GM21423 (cell line): ENCODE measurements at regions not wholly inside any gene's neighbourhood (a gene's known extent, or its start where the extent isn't known, plus 50 kb on each side); places are given as distances from the start of the nearest gene placed in this dataset.
"Not testable (repeated sequence)": the region's sequence is repeated elsewhere in the genome, so short reads cannot be mapped to it uniquely, and the experiment has no call there.

Experiments used
- ATAC-seq: cut with Tn5 transposase; IDR thresholded peaks from one replicate; pipeline ENCODE4 v1.9.1; 2021; ENCODE audit warnings: mild to moderate bottlenecking, moderate library complexity; ENCODE audit not compliant: unreplicated experiment

DNA sequence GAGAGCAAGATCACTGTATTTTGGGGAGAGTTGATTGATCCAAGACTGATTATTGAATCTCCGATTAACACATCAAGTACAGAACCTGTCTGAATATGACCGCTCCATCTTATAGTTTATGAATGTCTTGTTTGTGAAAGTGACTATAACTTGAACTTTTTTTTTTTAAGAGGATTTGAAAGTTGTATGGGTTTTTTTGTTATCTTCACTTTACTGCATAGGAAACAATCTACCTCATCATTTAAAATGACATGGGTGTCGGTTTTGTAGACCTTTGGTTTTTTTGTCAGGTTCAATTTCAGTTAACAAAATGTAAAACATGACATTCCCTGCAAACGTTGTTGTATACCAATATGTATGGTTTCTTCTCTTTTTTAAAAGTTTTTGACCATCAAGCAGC lies 103.0 kb upstream of the NUDT6 start:
- ATAC-seq, result no peak

DNA sequence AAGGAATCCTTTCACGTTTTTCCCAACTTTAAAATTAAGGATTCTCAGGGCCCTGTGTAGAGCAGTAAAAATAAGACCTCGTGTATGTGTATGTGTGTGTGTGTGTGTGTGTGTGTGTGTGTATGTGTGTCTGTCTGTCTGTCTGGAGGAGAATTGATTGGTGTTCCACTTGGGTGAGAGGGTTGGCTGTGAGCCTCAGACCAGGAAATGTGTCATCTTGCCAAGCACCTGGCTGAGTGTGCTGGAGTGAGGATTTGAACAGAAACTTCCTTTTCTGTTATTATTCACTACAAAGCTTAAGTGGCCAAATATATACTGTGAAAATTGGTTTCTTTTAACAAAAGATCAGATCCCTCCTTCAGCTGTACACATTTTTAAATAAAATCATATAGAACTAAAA lies 103.6 kb upstream of the NUDT6 start:
- not testable (repeated sequence) for ATAC-seq

DNA sequence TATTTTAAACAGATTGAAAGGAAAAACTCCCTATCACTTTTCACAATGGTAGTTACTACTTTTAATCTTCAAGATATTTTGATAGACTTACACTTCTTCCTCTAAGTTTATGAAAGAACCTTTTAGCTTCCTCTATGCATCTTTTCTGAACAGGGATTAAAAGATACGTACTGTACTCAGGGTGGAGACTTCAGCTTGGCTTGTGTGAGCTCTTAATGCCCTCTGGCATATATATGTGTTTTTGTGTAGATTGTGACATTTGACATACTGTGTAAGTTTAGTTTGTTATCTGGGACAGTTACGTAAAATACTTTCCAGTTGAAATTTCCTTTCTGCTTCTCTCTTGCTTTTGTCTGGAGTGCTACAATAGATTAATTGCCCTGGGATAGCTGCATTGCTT lies 109.3 kb upstream of the NUDT6 start:
- ATAC-seq, result no peak

DNA sequence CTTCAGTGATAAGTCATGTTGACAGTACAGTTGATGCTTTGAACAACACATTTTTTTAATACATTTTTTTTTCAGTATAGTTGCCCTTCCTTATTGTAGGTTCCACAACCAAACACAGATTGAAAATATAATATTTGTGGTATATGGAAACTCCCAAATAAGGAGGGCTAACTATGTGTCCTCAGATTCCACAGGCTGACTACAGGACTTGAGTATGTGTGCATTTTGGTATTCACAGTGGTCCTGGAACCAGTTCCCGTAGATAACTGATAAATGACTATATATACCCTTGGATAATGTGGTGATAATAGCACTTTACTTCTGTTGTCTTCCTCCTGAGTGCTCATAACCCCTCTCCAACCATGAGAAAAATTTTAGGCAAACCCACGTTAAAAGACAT lies 111.6 kb upstream of the NUDT6 start:
- no peak for ATAC-seq

DNA sequence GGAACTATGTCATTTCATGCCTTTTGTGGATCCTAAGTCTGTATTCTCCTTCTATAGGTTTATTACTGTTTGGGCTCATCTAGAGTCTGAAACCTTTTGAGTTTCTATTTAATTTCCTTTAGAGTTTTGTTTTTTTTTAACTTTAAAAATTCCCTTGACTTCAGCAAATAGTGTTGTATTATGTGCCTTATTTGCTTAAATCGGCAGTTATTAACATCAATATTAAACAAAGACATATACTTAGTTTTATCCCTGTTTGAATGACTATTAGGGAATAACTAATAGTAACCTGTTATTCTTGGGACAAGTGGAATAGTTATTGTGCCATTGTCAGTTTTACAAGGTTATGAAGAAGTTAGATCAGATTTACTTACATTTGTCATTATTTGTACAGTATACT lies 112.8 kb upstream of the NUDT6 start:
- ATAC-seq, result no peak

DNA sequence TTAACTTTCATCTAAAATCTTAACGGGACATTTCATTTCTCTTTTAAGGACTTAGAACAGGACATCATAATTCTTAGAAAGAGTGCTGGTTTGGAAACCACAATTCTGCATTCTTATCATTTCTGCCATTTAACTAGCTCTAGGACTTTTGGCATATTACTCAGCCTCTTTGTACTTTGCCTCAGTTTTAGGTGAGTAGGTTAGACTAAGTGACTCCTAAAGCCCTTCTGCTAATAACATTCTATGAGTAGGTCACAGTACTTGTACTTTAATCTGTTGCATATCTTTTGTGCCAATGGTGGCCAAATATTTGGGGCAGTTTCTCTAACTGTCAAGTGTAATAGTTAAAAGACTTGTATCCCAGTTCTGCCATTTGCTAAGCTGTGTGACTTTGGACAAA lies 115.4 kb upstream of the NUDT6 start:
- no peak for ATAC-seq

DNA sequence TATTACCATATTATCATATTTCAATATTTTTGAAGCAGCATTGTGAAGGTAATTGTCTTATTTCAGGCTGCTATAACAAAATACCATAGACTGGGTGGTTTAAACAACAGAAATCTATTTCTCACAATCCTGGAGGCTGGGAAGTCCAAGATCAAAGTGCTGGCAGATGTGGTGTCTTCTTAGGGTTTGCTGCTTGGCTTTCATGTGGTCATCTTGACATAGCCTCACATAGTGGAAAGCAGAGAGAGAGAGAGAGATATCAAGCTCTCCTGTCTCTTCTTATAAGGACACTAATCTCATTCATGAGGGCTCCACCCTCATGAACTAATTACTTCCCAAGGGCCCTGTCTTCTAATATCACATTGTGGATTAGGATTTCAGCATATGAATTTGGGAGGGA lies 119.7 kb upstream of the NUDT6 start:
- ATAC-seq, result no peak

DNA sequence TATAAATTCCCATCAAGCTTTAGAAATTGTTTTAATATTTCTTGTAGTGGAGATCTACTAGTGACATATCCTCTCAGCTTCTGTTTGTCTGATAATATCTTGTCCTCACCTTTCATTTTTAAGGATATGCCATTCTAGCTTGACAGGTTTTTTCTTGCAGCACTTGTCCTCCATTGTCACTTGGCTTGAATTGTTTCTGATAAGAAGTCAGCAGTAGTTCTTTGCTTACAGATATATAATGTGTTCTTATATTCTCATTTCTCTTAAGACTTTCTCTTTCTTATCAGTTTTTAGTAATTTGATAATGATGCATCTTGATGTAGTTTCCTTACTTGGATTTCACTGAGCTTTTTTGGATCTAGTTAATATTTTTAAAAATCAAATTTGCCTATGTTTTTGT lies 120.6 kb upstream of the NUDT6 start:
- no peak for ATAC-seq

DNA sequence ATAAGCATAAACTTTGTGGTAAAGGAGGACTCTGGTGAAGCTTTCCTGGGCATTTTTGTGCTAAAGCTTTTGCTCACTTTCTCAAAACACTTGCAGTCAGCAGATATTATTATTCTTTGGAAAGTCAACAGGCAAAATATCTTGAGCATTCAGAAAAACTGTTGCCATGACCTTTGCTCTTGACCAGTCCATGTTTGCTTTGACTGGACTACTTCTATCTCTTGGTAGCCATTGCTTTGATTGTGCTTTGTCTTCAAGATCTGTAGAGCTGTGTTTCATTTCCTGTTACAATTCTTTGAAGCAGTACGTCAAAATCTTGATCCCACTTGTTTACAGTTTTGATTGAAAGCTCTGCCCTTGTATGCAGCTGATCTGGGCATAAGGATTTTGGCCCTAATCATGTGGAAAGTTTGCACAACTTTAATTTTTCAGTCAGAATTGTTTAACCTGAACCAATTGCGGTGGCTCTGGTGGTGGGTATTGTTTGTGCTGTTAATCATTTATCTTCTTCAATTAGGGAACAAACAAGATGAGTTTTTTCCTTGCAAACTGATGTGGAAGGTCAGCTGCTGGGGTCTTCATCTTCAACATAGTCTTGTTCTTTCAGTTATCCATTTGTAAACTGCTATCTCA lies 121.5 kb upstream of the NUDT6 start:
- ATAC-seq, result no peak

DNA sequence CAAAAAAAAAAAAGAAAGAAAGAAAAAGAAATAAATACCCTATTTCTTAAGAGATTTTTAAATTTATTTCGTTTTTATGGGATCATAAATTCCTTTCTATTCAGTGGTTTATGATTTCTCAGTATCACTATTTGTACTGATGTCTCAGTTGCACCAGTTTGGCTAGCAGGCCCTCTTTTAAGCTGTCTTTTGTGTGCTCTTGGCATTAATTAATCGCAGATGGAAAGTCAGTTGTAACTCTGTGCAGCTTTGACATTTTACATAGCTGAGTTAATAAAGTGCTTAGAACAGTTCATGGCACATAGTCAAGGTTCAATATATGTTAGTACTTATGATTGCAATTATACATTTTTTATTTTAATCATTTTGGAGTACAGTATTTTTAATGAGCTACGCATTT lies 123.7 kb upstream of the NUDT6 start:
- ATAC-seq, result no peak

DNA sequence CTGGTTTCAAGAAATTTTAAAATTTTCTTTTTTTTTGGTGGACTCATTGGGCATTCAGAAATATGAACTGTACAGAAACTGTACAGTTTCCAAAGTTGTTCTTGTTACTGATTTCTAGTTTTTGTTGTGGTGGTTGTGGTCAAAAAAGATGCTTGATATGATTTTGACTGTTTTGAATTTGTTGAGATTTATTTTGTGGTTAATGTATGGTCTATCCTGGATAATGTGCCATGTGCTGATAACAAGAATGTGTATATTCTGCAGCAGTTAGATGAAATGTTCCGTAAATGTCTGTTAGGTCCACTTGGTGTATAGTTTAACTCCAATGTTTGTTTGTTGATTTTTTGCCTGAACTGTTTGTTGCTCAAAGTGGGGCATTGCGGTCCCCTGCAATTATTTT lies 127.6 kb upstream of the NUDT6 start:
- no peak for ATAC-seq

DNA sequence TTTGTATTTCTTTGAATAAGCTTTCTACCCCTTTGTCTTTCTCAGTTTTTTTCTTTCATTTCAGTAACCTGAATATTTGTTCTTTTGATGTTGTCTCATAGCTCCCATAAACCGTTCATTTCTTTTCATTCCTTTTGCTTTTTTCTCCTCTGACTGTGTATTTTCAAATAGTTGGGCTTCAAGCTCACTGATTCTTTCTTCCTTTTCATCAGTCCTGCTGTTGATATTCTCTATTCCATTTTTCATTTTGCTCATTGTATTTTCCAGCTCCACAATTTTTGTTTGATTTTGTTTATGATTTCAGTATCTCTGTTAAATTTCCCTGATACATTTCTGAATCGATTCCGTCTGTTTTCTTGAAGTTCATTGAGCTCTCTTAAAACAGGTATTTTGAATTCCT lies 129.6 kb upstream of the NUDT6 start:
- ATAC-seq, result no peak

DNA sequence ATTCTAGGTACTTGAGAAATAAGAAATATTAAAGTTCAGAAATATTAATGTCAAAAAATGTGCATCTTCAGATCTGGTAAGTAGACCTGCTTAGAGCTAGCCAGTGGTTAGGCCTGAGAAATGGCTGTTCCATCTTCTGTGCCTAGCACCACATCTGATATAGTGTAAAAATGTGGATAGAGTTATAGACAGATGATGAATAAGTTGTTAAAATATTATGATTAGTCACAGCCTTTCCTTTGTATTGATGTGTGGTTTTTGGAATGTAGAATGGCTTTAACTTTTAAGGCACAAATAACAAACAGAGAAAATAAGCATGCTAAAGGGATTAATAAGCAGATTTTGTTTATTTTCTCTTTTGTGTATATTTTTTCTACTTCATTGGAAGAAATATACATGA lies 133.5 kb upstream of the NUDT6 start:
- ATAC-seq, result no peak

DNA sequence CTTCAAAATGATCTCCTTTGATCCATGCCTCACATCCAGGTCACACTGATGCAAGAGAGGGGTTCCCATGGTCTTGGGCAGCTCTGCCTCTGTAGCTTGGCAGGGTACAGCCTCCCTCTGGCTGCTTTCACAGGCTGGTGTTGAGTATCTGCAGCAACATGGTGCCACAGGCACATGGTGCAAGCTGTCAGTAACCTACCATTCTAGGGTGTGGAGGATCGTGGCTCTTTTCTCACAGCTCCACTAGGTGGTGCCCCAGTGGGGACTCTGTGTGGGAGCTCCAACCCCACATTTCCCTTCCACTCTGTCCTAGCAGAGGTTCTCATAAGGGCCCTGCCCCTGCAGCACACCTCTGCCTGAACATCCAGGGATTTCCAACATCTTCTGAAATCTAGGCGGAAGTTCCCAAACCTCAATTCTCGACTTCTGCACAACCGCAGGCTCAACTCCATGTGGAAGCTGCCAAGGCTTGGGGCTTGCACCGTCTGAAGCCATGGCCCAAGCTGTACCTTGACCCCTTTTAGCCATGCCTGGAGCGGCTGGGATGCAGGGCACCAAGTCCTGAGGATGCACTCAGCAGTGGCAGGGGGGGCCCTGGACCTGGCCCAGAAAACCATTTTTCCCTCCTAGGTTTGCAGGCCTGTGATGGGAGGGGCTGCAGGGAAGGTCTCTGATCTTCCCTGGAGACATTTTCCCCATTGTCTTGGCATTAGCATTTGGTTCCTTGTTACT lies 137.8 kb upstream of the NUDT6 start:
- no peak for ATAC-seq

DNA sequence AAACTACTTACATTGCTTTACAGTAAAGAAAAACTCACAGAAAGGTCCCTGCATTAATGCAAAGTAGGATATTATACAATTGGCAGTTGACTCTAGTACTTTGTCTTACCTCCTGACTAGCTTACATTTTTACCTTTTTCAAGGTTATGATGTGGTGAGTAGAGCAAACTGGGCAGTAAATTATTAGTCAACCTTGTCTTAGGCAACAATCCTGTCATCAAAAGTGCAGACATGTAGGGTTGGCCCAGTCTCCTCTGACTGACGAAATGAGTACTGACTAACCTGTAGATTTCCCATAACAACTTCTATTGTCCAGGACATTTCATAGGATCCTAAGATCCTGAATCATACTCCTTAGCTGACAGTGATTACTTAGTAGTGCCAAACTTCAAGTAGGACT lies 142.0 kb upstream of the NUDT6 start:
- no peak for ATAC-seq

DNA sequence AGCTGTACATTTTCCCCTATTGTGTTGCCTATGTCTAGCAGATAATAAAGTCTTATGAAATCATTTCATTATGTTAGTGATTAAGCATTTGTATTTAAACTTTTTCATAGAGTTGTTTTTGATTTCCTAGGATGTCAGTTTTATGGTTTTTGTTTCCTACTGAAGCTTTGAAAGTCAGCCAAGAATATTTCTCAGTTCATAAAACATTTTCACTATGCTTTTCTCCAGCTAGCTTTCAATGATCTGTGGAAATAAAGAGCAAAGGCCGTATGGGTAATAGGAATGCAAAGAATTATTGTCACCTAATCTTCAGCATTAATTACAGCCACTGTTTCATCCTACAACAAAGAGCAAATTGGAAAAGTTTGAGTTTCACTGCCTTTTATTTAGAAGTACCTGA lies 145.7 kb upstream of the NUDT6 start:
- ATAC-seq, result no peak

DNA sequence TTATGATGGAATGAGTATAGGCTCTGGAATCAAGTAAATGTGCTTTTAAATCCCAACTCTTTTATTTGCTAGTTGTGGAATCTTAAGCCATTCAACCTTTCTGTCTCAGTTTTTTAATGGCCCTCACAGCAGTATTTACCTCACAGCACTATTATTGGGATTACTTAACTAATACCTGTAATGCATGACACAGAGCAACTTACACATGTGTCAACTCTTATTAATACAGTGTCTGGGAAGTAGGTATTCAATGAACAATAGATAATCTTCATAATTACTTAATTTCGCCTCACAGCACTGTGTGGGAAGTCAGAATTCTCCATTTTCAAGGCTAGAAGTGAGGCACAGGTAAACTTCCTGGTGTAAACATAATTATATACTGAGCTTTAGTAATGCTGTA lies 149.7 kb upstream of the NUDT6 start:
- ATAC-seq, result no peak

DNA sequence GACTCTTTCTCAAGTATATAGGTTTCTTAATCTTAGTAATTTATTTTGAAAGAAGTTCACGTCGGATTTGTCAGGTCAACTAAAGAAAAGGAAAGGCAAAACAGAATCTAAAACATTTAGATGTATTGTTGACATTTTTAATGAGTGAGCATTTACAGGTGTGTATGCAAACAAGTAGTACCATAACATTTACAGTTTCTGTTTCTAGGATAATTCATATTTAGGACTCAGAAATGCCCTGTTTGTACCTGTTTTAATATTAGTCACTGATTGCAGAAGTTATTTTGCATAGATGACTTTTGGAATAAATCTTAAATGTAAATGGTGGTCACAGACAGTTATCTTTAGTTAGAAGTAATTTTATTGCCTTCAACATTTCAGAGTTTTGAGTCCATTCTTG lies 151.3 kb upstream of the NUDT6 start:
- no peak for ATAC-seq

DNA sequence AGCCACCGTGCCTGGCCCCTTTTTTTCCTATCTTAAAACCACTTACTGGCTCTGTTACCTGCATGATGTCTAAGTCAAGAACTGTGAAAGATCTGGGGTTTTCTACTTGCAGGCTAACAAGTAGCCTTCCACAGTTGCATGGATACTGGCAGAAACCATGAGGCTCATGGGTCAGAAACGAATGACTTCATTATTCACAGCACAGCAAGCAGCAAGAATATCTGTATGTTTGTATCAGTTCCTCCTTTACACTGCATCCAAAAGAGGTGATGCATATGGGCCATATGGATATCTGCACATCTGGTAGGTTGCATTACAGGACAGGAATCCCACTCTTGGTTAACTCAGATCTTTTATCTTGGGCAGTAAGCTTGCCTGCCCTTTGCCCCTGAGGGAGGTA lies 154.9 kb upstream of the NUDT6 start:
- ATAC-seq, result no peak

DNA sequence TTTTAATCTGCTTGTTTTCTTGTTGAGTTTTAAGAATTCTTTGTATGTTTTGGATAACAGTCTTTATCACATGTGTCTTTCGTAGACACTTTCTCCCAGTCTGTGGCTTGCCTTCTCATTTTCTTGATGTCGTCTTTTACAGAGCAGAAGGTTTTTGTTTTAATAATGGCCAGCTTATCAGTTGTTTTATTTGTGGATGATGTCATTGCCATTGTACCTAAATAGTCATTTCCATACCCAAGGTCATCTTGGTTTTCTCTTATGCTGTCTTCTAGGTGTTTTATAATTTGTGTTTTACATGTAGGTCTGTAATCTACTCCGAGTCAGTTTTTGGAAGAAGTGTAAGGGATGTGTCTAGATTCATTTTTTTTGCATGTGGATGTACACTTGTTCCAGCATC lies 159.6 kb upstream of the NUDT6 start:
- ATAC-seq, result no peak

DNA sequence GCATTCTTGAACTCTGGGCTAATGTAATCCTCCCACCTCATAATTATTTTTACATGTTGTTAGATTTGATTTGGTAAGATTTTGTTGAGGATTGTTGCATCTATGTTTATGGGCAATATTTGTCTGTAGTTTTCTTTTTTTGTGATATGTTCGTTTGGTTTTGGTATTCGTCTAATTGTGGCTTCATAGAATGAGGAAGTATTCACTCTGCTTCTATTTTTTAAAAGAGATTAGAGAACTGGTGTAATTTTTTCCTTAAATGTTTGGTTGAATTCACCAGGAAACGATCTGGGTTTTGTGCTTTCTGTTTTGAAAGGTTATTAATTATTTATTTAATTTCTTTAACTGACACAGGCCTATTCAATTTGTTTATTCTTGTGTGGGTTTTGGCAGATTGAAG lies 161.2 kb upstream of the NUDT6 start:
- ATAC-seq, result no peak

DNA sequence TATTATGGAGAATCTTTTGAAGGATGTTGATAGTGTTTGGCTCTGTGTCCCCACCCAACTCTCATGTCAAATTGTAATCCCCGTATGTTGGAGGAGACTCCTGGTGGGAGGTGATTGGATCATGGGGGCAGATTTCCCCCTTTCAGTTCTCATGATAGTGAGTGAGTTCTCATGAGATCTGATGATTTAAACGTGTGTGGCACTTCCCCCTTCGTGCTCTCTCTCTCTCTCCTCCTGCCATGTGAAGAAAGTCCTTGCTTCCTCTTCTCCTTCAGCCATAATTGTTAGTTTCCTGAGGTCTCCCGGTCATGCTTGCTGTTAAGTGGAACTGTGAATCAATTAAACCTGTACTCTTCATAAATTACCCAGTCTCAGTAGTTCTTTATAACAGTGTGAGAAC lies 166.1 kb upstream of the NUDT6 start:
- ATAC-seq, result no peak

DNA sequence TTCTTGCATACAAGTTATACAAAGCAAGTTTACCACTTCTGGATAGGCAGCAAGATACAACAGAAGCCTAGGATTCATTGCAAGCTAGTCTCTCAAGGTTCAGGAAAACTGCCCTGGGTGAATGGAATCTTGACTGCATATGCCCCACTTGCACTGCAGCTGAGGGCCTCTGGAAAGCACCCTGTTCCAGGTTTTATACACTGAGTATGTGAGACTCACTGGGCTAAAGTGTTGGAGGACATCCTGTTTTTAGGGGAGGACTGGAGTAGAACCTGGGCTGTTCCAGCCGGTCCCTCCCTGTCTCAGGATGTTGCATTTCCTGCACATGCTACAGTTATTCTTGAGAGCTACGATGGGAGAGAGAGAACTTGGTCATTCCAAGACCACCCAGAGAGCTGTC lies 168.5 kb upstream of the NUDT6 start:
- no peak for ATAC-seq
